IMR-90 (cell line): ENCODE measurements at regions not wholly inside any gene's neighbourhood (a gene's known extent, or its start where the extent isn't known, plus 50 kb on each side); places are given as distances from the start of the nearest gene placed in this dataset.

ENCODE experiments used
- ATAC-seq: fragments of 200-7000 bp; cut with Tn5 transposase; 2 replicates; pipeline ENCODE4 v1.9.1; 2020; ENCODE audit warnings: low read depth, mild to moderate bottlenecking, moderate library complexity
- BruUV-seq: library from RNA; stranded (reverse); fragments of 400-500 nt; replicated peaks from 2 replicates; lab custom pipeline; 2021; lab: Mats Ljungman, UMichigan
- CTCF ChIA-PET: fragments of 300-600 bp; formaldehyde crosslinking; extraction: SDS; loops from one replicate; lab custom pipeline; 2021; ENCODE audit warnings: antibody characterized with exemption; lab: Yijun Ruan, JAX
- POLR2A ChIA-PET: fragments of 300-600 bp; sonication (Branson Sonifier 250); formaldehyde crosslinking; loops from one replicate; lab custom pipeline; 2022; ENCODE audit warnings: antibody characterized with exemption; ENCODE audit not compliant: unreplicated experiment; lab: Charles Lee
- DNase-seq: peaks from one replicate; pipeline ENCODE4 v3.0.0; 2013
- H2AFZ ChIP-seq: replicated peaks from 2 replicates; pipeline ENCODE3; 2013; ENCODE audit warnings: low read length, mild to moderate bottlenecking; ENCODE audit not compliant: poor library complexity
- H2AK5ac ChIP-seq: 2 replicates; pipeline ENCODE4 v1.6.1; 2013; ENCODE audit warnings: low read depth, low read length, inconsistent platforms
- H2AK9ac ChIP-seq: replicated peaks from 2 replicates; pipeline ENCODE3; 2013; ENCODE audit warnings: mild to moderate bottlenecking, low read depth, low read length, moderate library complexity; ENCODE audit not compliant: poor library complexity
- H2BK120ac ChIP-seq: 2 replicates; pipeline ENCODE4 v1.6.1; 2013; ENCODE audit warnings: low read depth, low read length, inconsistent platforms
- H2BK15ac ChIP-seq: 3 replicates; pipeline ENCODE4 v1.6.1; 2013; ENCODE audit warnings: low read depth, low read length, inconsistent platforms
- H2BK20ac ChIP-seq: 2 replicates; pipeline ENCODE4 v1.6.1; 2013; ENCODE audit warnings: low read depth, mild to moderate bottlenecking, inconsistent platforms, low read length, moderate library complexity
- H2BK5ac ChIP-seq: 2 replicates; pipeline ENCODE4 v1.6.1; 2013; ENCODE audit warnings: mild to moderate bottlenecking, low read depth, low read length, inconsistent platforms; ENCODE audit not compliant: poor library complexity, severe bottlenecking
- H3K14ac ChIP-seq: replicated peaks from 2 replicates; pipeline ENCODE4 v1.6.1; 2013; ENCODE audit warnings: low read depth, low read length, inconsistent platforms
- H3K18ac ChIP-seq: 2 replicates; pipeline ENCODE4 v1.6.1; 2013; ENCODE audit warnings: low read depth, low read length, control low read depth
- H3K23ac ChIP-seq: 2 replicates; pipeline ENCODE4 v1.6.1; 2013; ENCODE audit warnings: low read depth, low read length, inconsistent platforms
- H3K27ac ChIP-seq: 2 replicates; pipeline ENCODE4 v1.5.1; 2013; ENCODE audit warnings: mild to moderate bottlenecking, control low read depth, low read length; ENCODE audit not compliant: insufficient read depth
- H3K27me3 ChIP-seq: 2 replicates; pipeline ENCODE4 v1.6.1; 2013; ENCODE audit warnings: low read length; ENCODE audit not compliant: control insufficient read depth, insufficient read depth
- H3K36me3 ChIP-seq: 2 replicates; pipeline ENCODE4 v1.6.1; 2013; ENCODE audit warnings: low read length, mixed read lengths; ENCODE audit not compliant: control insufficient read depth, insufficient read depth
- H3K4ac ChIP-seq: 2 replicates; pipeline ENCODE4 v1.6.1; 2013; ENCODE audit warnings: low read depth, low read length, inconsistent platforms
- H3K4me1 ChIP-seq: 2 replicates; pipeline ENCODE4 v1.6.1; 2013; ENCODE audit warnings: low read length, mixed read lengths; ENCODE audit not compliant: control insufficient read depth, insufficient read depth
- H3K4me2 ChIP-seq: 2 replicates; pipeline ENCODE4 v1.6.1; 2013; ENCODE audit warnings: low read depth, mild to moderate bottlenecking, control low read depth, low read length, moderate library complexity
- H3K4me3 ChIP-seq: 2 replicates; pipeline ENCODE4 v1.5.1; 2013; ENCODE audit warnings: low read depth, mild to moderate bottlenecking, control low read depth, low read length, moderate library complexity; ENCODE audit not compliant: insufficient read depth
- H3K56ac ChIP-seq: 2 replicates; pipeline ENCODE4 v1.6.1; 2013; ENCODE audit warnings: low read length, inconsistent platforms; ENCODE audit not compliant: insufficient read depth; ENCODE audit errors: extremely low read depth
- H3K79me1 ChIP-seq, 2 experiments: 2 replicates each; pipeline ENCODE4 v1.6.1; 2013; ENCODE audit warnings: low read length in 2 of 2, inconsistent platforms in 1 of 2, low read depth in 1 of 2
- H3K9ac ChIP-seq: 2 replicates; pipeline ENCODE4 v1.6.1; 2013; ENCODE audit warnings: low read depth, low read length, control low read depth
- H3K9me1 ChIP-seq: 2 replicates; pipeline ENCODE4 v1.6.1; 2013; ENCODE audit warnings: low read length, inconsistent platforms; ENCODE audit not compliant: insufficient read depth
- H3K9me3 ChIP-seq: 2 replicates; pipeline ENCODE4 v1.6.1; 2013; ENCODE audit warnings: low read length; ENCODE audit not compliant: control insufficient read depth, insufficient read depth
- H4K20me1 ChIP-seq: 2 replicates; pipeline ENCODE4 v1.6.1; 2013; ENCODE audit warnings: low read length, inconsistent platforms; ENCODE audit not compliant: insufficient read depth
- H4K5ac ChIP-seq: 2 replicates; pipeline ENCODE4 v1.6.1; 2013; ENCODE audit warnings: mild to moderate bottlenecking, low read depth, low read length, control low read depth
- H4K8ac ChIP-seq, 2 experiments: 2 replicates each; pipeline ENCODE4 v1.6.1; 2013; ENCODE audit warnings: low read depth in 2 of 2, low read length in 2 of 2, control low read depth in 1 of 2, inconsistent platforms in 1 of 2
- H4K91ac ChIP-seq: 2 replicates; pipeline ENCODE4 v1.6.1; 2013; ENCODE audit warnings: low read depth, low read length, inconsistent platforms; ENCODE audit not compliant: insufficient read depth
- BHLHE40 ChIP-seq: fragments of 150-350 bp; IDR thresholded peaks from 2 replicates; pipeline ENCODE4 v1.6.1; 2016; ENCODE audit warnings: mild to moderate bottlenecking, low read depth, low read length
- CEBPB ChIP-seq: IDR thresholded peaks from 2 replicates; pipeline ENCODE4 v1.6.1; 2012; ENCODE audit warnings: low read depth, low read length, improper control_type of control experiment
- FOS ChIP-seq: fragments of 150-350 bp; IDR thresholded peaks from 2 replicates; pipeline ENCODE4 v1.6.1; 2016; ENCODE audit warnings: low read depth, low read length
- MAFK ChIP-seq: IDR thresholded peaks from 2 replicates; pipeline ENCODE4 v1.6.1; 2012; ENCODE audit warnings: low read depth, low read length, improper control_type of control experiment
- MAZ ChIP-seq: IDR thresholded peaks from 2 replicates; pipeline ENCODE4 v1.6.1; 2012; ENCODE audit warnings: low read depth, mild to moderate bottlenecking, low read length, improper control_type of control experiment, moderate library complexity, borderline replicate concordance
- MXI1 ChIP-seq: IDR thresholded peaks from 2 replicates; pipeline ENCODE4 v1.6.1; 2012; ENCODE audit warnings: low read depth, mild to moderate bottlenecking, low read length, moderate library complexity, borderline replicate concordance
- POLR2A ChIP-seq: IDR thresholded peaks from 2 replicates; pipeline ENCODE4 v1.6.1; 2012; ENCODE audit warnings: mild to moderate bottlenecking, low read depth, low read length
- WGBS, 2 experiments: methylation state at CpG; one replicate each; pipeline versions ENCODE4 v1.1.5 to v1.1.7; 2013; ENCODE audit warnings: missing lambda C conversion rate in 2 of 2; ENCODE audit not compliant: insufficient read length in 1 of 2; ENCODE audit errors: extremely low coverage in 2 of 2; 5-methylcytosine and 5-hydroxymethylcytosine counted together
- dilution Hi-C: fragments of 300-500 bp; cut with HindIII; formaldehyde crosslinking; loops from one replicate; pipeline ENCODE4 v1.14.3; 2018; ENCODE audit warnings: low sequenced_read_pairs; ENCODE audit not compliant: unreplicated experiment
- in situ Hi-C: fragments of 300-500 bp; cut with MboI; formaldehyde crosslinking; loops from 3 replicates; pipeline ENCODE4 v1.14.3; 2019; ENCODE audit warnings: low sequenced_read_pairs, inconsistent platforms, mixed read lengths
- intact Hi-C: fragments of 100-400 bp; cut with micrococcal nuclease; formaldehyde crosslinking; loops from 2 replicates; pipeline ENCODE4 v1.10.0; 2022

DNA sequence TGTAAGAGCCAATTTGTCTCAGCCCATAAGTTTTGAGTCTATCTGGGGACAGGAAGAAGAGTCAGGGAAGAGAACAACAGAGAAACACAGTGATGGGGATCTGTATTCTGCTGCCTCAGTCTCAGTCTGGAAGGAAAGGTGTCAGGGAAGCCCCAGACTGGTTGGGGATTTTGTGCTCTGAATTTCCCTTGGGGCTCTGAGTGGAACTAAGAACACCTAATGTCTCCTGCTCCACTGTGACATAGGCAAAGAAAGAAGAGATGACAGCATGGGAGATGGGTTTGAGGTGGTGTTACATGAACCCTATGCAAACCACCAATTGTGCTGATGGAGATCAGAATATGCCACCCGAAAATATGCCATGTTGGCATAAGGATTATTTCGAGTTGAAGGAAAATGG lies 139.5 kb upstream of the MYLIP start:
- CTCF ChIA-PET = no interaction called here

More for the DNA sequence above, 139.5 kb upstream of the MYLIP start:
- Histone ChIP-seq H2BK20ac (no peak overlapping the region), H3K23ac (no peak overlapping the region), H2AFZ (no peak overlapping the region), H3K79me1 (no peaks in the 10 kb centered on the region), H2BK15ac (no peak overlapping the region), H3K27ac (no peak overlapping the region), H3K56ac (no peak overlapping the region), H2AK5ac (no peak overlapping the region), H3K14ac (no peak overlapping the region), H4K5ac (no peak overlapping the region), H3K18ac (no peak overlapping the region), H3K9ac (no peak overlapping the region), H3K4ac (no peak overlapping the region), H4K91ac (no peak overlapping the region), H3K4me3 (no peak overlapping the region), H3K36me3 (no peaks in the 10 kb centered on the region), H4K8ac (no peak overlapping the region), H4K20me1 (no peaks in the 10 kb centered on the region), H3K9me3 (no peaks in the 10 kb centered on the region), H3K4me2 (no peak overlapping the region), H3K9me1 (no peaks in the 10 kb centered on the region; the same call in 1 of the 2 replicates), H2BK5ac (no peak overlapping the region), H2BK120ac (no peak overlapping the region), H3K27me3 (peaks cover 10% of the 10 kb centered on the region), H3K4me1 (no peaks in the 10 kb centered on the region), H2AK9ac (no peak overlapping the region)
- no peak for TF ChIP-seq CEBPB
- TF ChIP-seq FOS = no peak
- TF ChIP-seq BHLHE40 = no peak
- no peak for TF ChIP-seq MAFK
- TF ChIP-seq MAZ = no peak
- TF ChIP-seq POLR2A = no peak
- TF ChIP-seq MXI1 = no peak
- no TSS peak for BruUV-seq
- in situ Hi-C loops = no loop called here
- no peak for ATAC-seq
- intact Hi-C loops = no loop called here
- WGBS, 2 experiments = no CpG with 5 or more reads among the region's 2 CpGs
- POLR2A ChIA-PET = no interaction called here
- DNase-seq = no peak
- dilution Hi-C loops = no loop called here
